H1 (cell line): ENCODE measurements at regions not wholly inside any gene's neighbourhood (a gene's known extent, or its start where the extent isn't known, plus 50 kb on each side); places are given as distances from the start of the nearest gene placed in this dataset.
"Not testable (repeated sequence)": the region's sequence is repeated elsewhere in the genome, so short reads cannot be mapped to it uniquely, and the experiment has no call there.

ENCODE experiments used
- CTCF ChIA-PET: fragments of 300-600 bp; sonication (Branson Sonifier 250); formaldehyde crosslinking; loops from one replicate; lab custom pipeline; 2021; ENCODE audit not compliant: partially characterized antibody; lab: Charles Lee
- POLR2A ChIA-PET: fragments of 300-600 bp; sonication (Branson Sonifier 250); formaldehyde crosslinking; loops from one replicate; lab custom pipeline; 2021; ENCODE audit warnings: inconsistent platforms; ENCODE audit not compliant: partially characterized antibody; lab: Charles Lee
- DNase-seq, 2 experiments: peaks; one replicate each; pipeline versions ENCODE4 v3.0.0 to v3.0.0-alpha.2; 2010 to 2022; ENCODE audit warnings: low spot score in 2 of 2, low read depth in 1 of 2, mixed read lengths in 1 of 2
- FAIRE-seq: peaks from 2 replicates; lab custom pipeline; 2011; peaks lifted over from hg19 to GRCh38; lab: Jason Lieb, UNC
- H2AFZ ChIP-seq: 2 replicates; pipeline ENCODE4 v1.8.1; 2012; ENCODE audit warnings: low read length, inconsistent platforms
- H2AK5ac ChIP-seq: 2 replicates; pipeline ENCODE4 v1.6.1; 2013; ENCODE audit warnings: low read depth, low read length
- H2BK120ac ChIP-seq: replicated peaks from 2 replicates; pipeline ENCODE3; 2013; ENCODE audit warnings: low read depth, low read length, inconsistent platforms
- H2BK12ac ChIP-seq: 2 replicates; pipeline ENCODE4 v1.6.1; 2013; ENCODE audit warnings: low read depth, low read length
- H2BK15ac ChIP-seq: 2 replicates; pipeline ENCODE4 v1.6.1; 2013; ENCODE audit warnings: low read length
- H2BK20ac ChIP-seq: 2 replicates; pipeline ENCODE4 v1.6.1; 2013; ENCODE audit warnings: low read length
- H2BK5ac ChIP-seq: 2 replicates; pipeline ENCODE4 v1.6.1; 2013; ENCODE audit warnings: low read depth, low read length
- H3K14ac ChIP-seq: 2 replicates; pipeline ENCODE4 v1.6.1; 2013; ENCODE audit warnings: inconsistent platforms; ENCODE audit not compliant: insufficient read length
- H3K18ac ChIP-seq: 2 replicates; pipeline ENCODE4 v1.6.1; 2013; ENCODE audit warnings: low read length; ENCODE audit errors: extremely low read depth
- H3K23ac ChIP-seq: 2 replicates; pipeline ENCODE4 v1.6.1; 2013; ENCODE audit warnings: inconsistent platforms; ENCODE audit not compliant: insufficient read length
- H3K23me2 ChIP-seq: 2 replicates; pipeline ENCODE4 v1.6.1; 2013; ENCODE audit warnings: low read depth, low read length
- H3K27ac ChIP-seq: 2 replicates; pipeline ENCODE4 v1.6.1; 2011; ENCODE audit warnings: low read depth, low read length, inconsistent platforms
- H3K27me3 ChIP-seq, 4 experiments: replicated peaks in 1 of 4; 1 replicate in 1 of 4; 2 replicates in 3 of 4; pipeline versions ENCODE4 v1.6.1 to v1.8.1; 2011 to 2013; ENCODE audit warnings: low read length in 3 of 4, mild to moderate bottlenecking in 3 of 4, inconsistent platforms in 2 of 4, mixed read lengths in 2 of 4, moderate library complexity in 1 of 4; ENCODE audit not compliant: control insufficient read depth in 3 of 4, insufficient read depth in 3 of 4; ENCODE audit errors: extremely low read depth in 1 of 4
- H3K36me3 ChIP-seq, 4 experiments: 2 replicates each; pipeline versions ENCODE4 v1.6.1 to v1.8.1; 2011 to 2013; ENCODE audit warnings: mild to moderate bottlenecking in 4 of 4, low read length in 3 of 4, moderate library complexity in 2 of 4, control low read depth in 1 of 4, inconsistent platforms in 1 of 4; ENCODE audit not compliant: insufficient read depth in 4 of 4, control insufficient read depth in 2 of 4
- H3K4ac ChIP-seq: replicated peaks from 2 replicates; pipeline ENCODE3; 2013; ENCODE audit warnings: low read length, low read depth, mixed read lengths, inconsistent platforms; ENCODE audit not compliant: insufficient read length
- H3K4me1 ChIP-seq, 4 experiments: replicated peaks in 1 of 4; 1 replicate in 1 of 4; 2 replicates in 3 of 4; pipeline versions ENCODE4 v1.6.1 to v1.8.1; 2011 to 2013; ENCODE audit warnings: low read length in 3 of 4, inconsistent platforms in 2 of 4, mixed read lengths in 1 of 4; ENCODE audit not compliant: insufficient read depth in 4 of 4, control insufficient read depth in 3 of 4
- H3K4me2 ChIP-seq, 2 experiments: 2 replicates each; pipeline versions ENCODE4 v1.6.1 to v1.8.1; 2011 to 2013; ENCODE audit warnings: low read depth in 2 of 2, low read length in 2 of 2, control low read depth in 1 of 2, inconsistent platforms in 1 of 2, mild to moderate bottlenecking in 1 of 2; ENCODE audit not compliant: insufficient read depth in 1 of 2
- H3K4me3 ChIP-seq, 4 experiments: fragments of 200-600, 300-600 bp in 1 of 4; sonication (generic), shearing (Covaris generic), sonication (Bioruptor Twin) in 1 of 4; 2 replicates each; pipeline versions ENCODE4 v1.5.1 to v1.8.1; 2011 to 2016; ENCODE audit warnings: low read length in 4 of 4, low read depth in 3 of 4, control low read depth in 2 of 4, inconsistent platforms in 2 of 4, mild to moderate bottlenecking in 2 of 4, mixed read lengths in 1 of 4, moderate library complexity in 1 of 4; ENCODE audit not compliant: insufficient read depth in 2 of 4; ENCODE audit errors: extremely low read depth in 1 of 4
- H3K56ac ChIP-seq: replicated peaks from 2 replicates; pipeline ENCODE3; 2013; ENCODE audit warnings: low read depth, mild to moderate bottlenecking, mixed read lengths, low read length, inconsistent platforms; ENCODE audit not compliant: insufficient read length
- H3K79me1 ChIP-seq: 2 replicates; pipeline ENCODE4 v1.6.1; 2013; ENCODE audit warnings: low read depth, low read length, control low read depth
- H3K79me2 ChIP-seq, 2 experiments: 2 replicates each; pipeline versions ENCODE4 v1.6.1 to v1.8.1; 2012 to 2013; ENCODE audit warnings: low read length in 2 of 2, mild to moderate bottlenecking in 2 of 2, inconsistent platforms in 1 of 2; ENCODE audit not compliant: insufficient read depth in 2 of 2, control insufficient read depth in 1 of 2
- H3K9ac ChIP-seq, 4 experiments: replicated peaks in 1 of 4; 1 replicate in 1 of 4; 2 replicates in 3 of 4; pipeline versions ENCODE4 v1.6.1 to v1.8.1; 2011 to 2013; ENCODE audit warnings: low read depth in 3 of 4, low read length in 3 of 4, control low read depth in 2 of 4, mild to moderate bottlenecking in 2 of 4, moderate library complexity in 2 of 4, inconsistent platforms in 1 of 4; ENCODE audit errors: extremely low read depth in 1 of 4
- H3K9me3 ChIP-seq, 2 experiments: 2 replicates each; pipeline versions ENCODE4 v1.6.1 to v1.8.1; 2012 to 2013; ENCODE audit warnings: mild to moderate bottlenecking in 2 of 2, moderate library complexity in 2 of 2, control low read depth in 1 of 2, inconsistent platforms in 1 of 2, low read depth in 1 of 2, low read length in 1 of 2, mixed read lengths in 1 of 2; ENCODE audit not compliant: insufficient read depth in 2 of 2
- H4K20me1 ChIP-seq, 2 experiments: replicated peaks in 1 of 2; 2 replicates each; pipeline versions ENCODE3 to v1.8.1; 2011 to 2013; ENCODE audit warnings: inconsistent platforms in 2 of 2, low read length in 2 of 2, mild to moderate bottlenecking in 1 of 2; ENCODE audit not compliant: insufficient read depth in 2 of 2, control insufficient read depth in 1 of 2
- H4K5ac ChIP-seq: 2 replicates; pipeline ENCODE4 v1.6.1; 2013; ENCODE audit warnings: low read length, low read depth, mixed read lengths, inconsistent platforms; ENCODE audit not compliant: insufficient read length
- H4K8ac ChIP-seq: 2 replicates; pipeline ENCODE4 v1.8.0; 2013; ENCODE audit warnings: mild to moderate bottlenecking, moderate library complexity, low read length, inconsistent platforms; ENCODE audit not compliant: insufficient read depth; ENCODE audit errors: extremely low read depth
- H4K91ac ChIP-seq: replicated peaks from 2 replicates; pipeline ENCODE3; 2013; ENCODE audit warnings: low read length, mixed read lengths, inconsistent platforms; ENCODE audit not compliant: insufficient read length
- WGBS, 2 experiments: shearing (Covaris generic) in 1 of 2; methylation state at CpG; one replicate each; pipeline versions ENCODE4 v1.1.6 to v1.1.7; 2013 to 2015; ENCODE audit warnings: low lambda C conversion rate in 2 of 2, mixed read lengths in 2 of 2, inconsistent platforms in 1 of 2, low coverage in 1 of 2, missing lambda C conversion rate in 1 of 2; ENCODE audit not compliant: insufficient replicate concordance in 2 of 2, insufficient coverage in 1 of 2, insufficient read length in 1 of 2; ENCODE audit errors: extremely low coverage in 1 of 2, missing lambda C conversion rate in 1 of 2; 5-methylcytosine and 5-hydroxymethylcytosine counted together

GRCh38 chr17:16860467-16860866 is 111.5 kb downstream of the TNFRSF13B start:
- FAIRE-seq, H3K14ac ChIP-seq, H3K79me1 ChIP-seq, H3K36me3 ChIP-seq, H2AFZ ChIP-seq, H2AK5ac ChIP-seq, H2BK5ac ChIP-seq, H3K9me3 ChIP-seq, H3K4me1 ChIP-seq, H4K5ac ChIP-seq, H3K27me3 ChIP-seq, H4K91ac ChIP-seq, H2BK20ac ChIP-seq, H3K9ac ChIP-seq, H2BK15ac ChIP-seq, CTCF ChIA-PET, H3K79me2 ChIP-seq, H4K8ac ChIP-seq, H3K4me2 ChIP-seq, H3K23me2 ChIP-seq, DNase-seq, H2BK12ac ChIP-seq, H3K18ac ChIP-seq, H3K4ac ChIP-seq, H2BK120ac ChIP-seq, H3K56ac ChIP-seq, H3K23ac ChIP-seq, H4K20me1 ChIP-seq, POLR2A ChIA-PET, H3K4me3 ChIP-seq, H3K27ac ChIP-seq: not testable (repeated sequence)
- 92% methylated on average over 9 of the region's 9 CpGs; no CpG with 5 or more reads in 1 of the 2 experiments for WGBS, 2 experiments

GRCh38 chr17:16859515-16859914 is 112.4 kb downstream of the TNFRSF13B start:
- FAIRE-seq, result not testable (repeated sequence)

More at GRCh38 chr17:16859515-16859914, 112.4 kb downstream of the TNFRSF13B start:
- H4K8ac ChIP-seq, H3K27ac ChIP-seq, H2BK15ac ChIP-seq, H2BK5ac ChIP-seq, H3K23me2 ChIP-seq, POLR2A ChIA-PET, H4K91ac ChIP-seq, H3K23ac ChIP-seq, H3K79me1 ChIP-seq, H2AK5ac ChIP-seq, H3K14ac ChIP-seq, DNase-seq, H3K56ac ChIP-seq, H3K4me1 ChIP-seq, H2BK120ac ChIP-seq, H4K5ac ChIP-seq, H2BK12ac ChIP-seq, H3K4ac ChIP-seq, H3K18ac ChIP-seq, H3K4me3 ChIP-seq, H3K36me3 ChIP-seq, H2AFZ ChIP-seq, H3K9ac ChIP-seq, H3K9me3 ChIP-seq, CTCF ChIA-PET, H3K79me2 ChIP-seq, H2BK20ac ChIP-seq, H3K4me2 ChIP-seq, H4K20me1 ChIP-seq, H3K27me3 ChIP-seq: not testable (repeated sequence)
- WGBS, 2 experiments, result 80% methylated on average over 2 of the region's 2 CpGs; no CpG with 5 or more reads in 1 of the 2 experiments
